Endothelial cell of hepatic sinusoid (primary cell): ENCODE measurements at regions not wholly inside any gene's neighbourhood (a gene's known extent, or its start where the extent isn't known, plus 50 kb on each side); places are given as distances from the start of the nearest gene placed in this dataset.
"Not testable (repeated sequence)": the region's sequence is repeated elsewhere in the genome, so short reads cannot be mapped to it uniquely, and the experiment has no call there.

Experiments used
- in situ Hi-C: cut with HindIII; loops from 2 replicates; pipeline ENCODE4 v1.10.0; 2017; ENCODE audit warnings: low sequenced_read_pairs

GRCh38 chr10:45520476-45520875, 146.5 kb downstream of the ALOX5 start:
- in situ Hi-C loops = no loop called here

- in situ Hi-C loops = no loop called here
Measured at GRCh38 chr10:45518741-45519140, 144.7 kb downstream of the ALOX5 start.

GRCh38 chr10:45515630-45516029, 141.6 kb downstream of the ALOX5 start:
- in situ Hi-C loops = no loop called here

- in situ Hi-C loops = no loop called here
Measured at GRCh38 chr10:45514291-45515270, 140.6 kb downstream of the ALOX5 start.

GRCh38 chr10:45513551-45513950, 139.5 kb downstream of the ALOX5 start:
- in situ Hi-C loops = no loop called here

- in situ Hi-C loops = not testable (repeated sequence)
Measured at GRCh38 chr10:45511926-45512325, 137.9 kb downstream of the ALOX5 start.

GRCh38 chr10:45509491-45509890, 135.5 kb downstream of the ALOX5 start:
- in situ Hi-C loops = no loop called here

- in situ Hi-C loops = no loop called here
Measured at GRCh38 chr10:45505311-45505710, 131.3 kb downstream of the ALOX5 start.

GRCh38 chr10:45502458-45502857, 128.4 kb downstream of the ALOX5 start:
- in situ Hi-C loops = no loop called here

- in situ Hi-C loops = no loop called here
Measured at GRCh38 chr10:45501791-45502190, 127.8 kb downstream of the ALOX5 start.

GRCh38 chr10:45500798-45501197, 126.8 kb downstream of the ALOX5 start:
- in situ Hi-C loops = no loop called here

- in situ Hi-C loops = no loop called here
Measured at GRCh38 chr10:45500304-45500703, 126.3 kb downstream of the ALOX5 start.

- in situ Hi-C loops = no loop called here
Measured at GRCh38 chr10:45495438-45496152, 121.6 kb downstream of the ALOX5 start.
